ENCODE measurements at regions not wholly inside any gene's neighbourhood (a gene's known extent, or its start where the extent isn't known, plus 50 kb on each side); places are given as distances from the start of the nearest gene placed in this dataset.

DNA sequence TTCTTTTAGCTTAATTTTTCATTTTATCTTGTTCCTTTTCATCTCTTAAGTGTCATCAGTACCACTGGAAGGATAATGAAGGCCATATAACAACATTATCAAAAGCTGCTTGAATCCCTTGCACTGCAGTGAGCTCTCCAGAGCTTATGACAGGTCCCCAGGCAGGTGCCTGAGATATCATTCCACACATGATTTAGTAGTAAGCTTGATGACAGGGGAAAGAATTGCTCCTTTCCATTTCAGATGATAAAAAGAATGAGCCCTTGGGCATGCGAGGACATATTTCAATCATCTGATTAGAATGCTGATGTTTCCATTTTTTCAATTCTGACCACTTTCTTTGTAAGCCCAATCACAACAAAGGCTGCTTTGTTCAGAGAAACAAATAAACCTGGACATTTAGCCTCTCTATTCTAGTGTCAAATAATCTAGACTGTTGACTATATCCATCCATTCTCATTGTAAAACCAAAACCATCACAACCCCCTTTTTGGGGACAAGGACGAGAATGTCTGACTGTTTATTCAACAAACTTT, 567.8 kb downstream of the IGSF11 start:
- TF ChIP-seq, protein P1, sequence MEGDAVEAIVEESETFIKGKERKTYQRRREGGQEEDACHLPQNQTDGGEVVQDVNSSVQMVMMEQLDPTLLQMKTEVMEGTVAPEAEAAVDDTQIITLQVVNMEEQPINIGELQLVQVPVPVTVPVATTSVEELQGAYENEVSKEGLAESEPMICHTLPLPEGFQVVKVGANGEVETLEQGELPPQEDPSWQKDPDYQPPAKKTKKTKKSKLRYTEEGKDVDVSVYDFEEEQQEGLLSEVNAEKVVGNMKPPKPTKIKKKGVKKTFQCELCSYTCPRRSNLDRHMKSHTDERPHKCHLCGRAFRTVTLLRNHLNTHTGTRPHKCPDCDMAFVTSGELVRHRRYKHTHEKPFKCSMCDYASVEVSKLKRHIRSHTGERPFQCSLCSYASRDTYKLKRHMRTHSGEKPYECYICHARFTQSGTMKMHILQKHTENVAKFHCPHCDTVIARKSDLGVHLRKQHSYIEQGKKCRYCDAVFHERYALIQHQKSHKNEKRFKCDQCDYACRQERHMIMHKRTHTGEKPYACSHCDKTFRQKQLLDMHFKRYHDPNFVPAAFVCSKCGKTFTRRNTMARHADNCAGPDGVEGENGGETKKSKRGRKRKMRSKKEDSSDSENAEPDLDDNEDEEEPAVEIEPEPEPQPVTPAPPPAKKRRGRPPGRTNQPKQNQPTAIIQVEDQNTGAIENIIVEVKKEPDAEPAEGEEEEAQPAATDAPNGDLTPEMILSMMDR (IDR thresholded peaks at IDR 0.05 in 8 of 11, conservative IDR thresholded peaks at IDR 0.05 in 3 of 11), result no peak
- TF ChIP-seq POLR2A (IDR thresholded peaks at IDR 0.05) (no peak), POLR2AphosphoS5 (IDR thresholded peaks at IDR 0.05) (no peak)

All from spleen (tissue), 7 donors.